ENCODE measurements at regions not wholly inside any gene's neighbourhood (a gene's known extent, or its start where the extent isn't known, plus 50 kb on each side); places are given as distances from the start of the nearest gene placed in this dataset.
A peak's percentile ranks its signal among the peaks of the same experiment; 100 is the strongest.

GRCh38 chr7:50208378-50208982, 96.0 kb upstream of the IKZF1 start:
- peak; percentile 61 to 68 for DNase-seq

- peak; percentile 39 to 42 for DNase-seq
These were observed 96.7 kb upstream of the IKZF1 start for GRCh38 chr7:50207686-50208255.

- DNase-seq = peak in 1 of 2 experiments; percentile 53
These were observed 97.3 kb upstream of the IKZF1 start for GRCh38 chr7:50207251-50207564.

- DNase-seq = peak; percentile 79 to 82
These were observed 97.9 kb upstream of the IKZF1 start for GRCh38 chr7:50206453-50207250.

GRCh38 chr7:50205011-50205410, 99.5 kb upstream of the IKZF1 start:
- DNase-seq = no peak

- DNase-seq = no peak
These were observed 99.9 kb upstream of the IKZF1 start for GRCh38 chr7:50204581-50204980.

- DNase-seq = no peak
These were observed 101.0 kb upstream of the IKZF1 start for GRCh38 chr7:50203521-50203920.

- DNase-seq = no peak
These were observed 102.4 kb upstream of the IKZF1 start for GRCh38 chr7:50202052-50202555.

GRCh38 chr7:50199824-50200223, 104.7 kb upstream of the IKZF1 start:
- DNase-seq = no peak

GRCh38 chr7:50197549-50197948, 104.5 kb upstream of the ZPBP start:
- peak; percentile 81 to 87 for DNase-seq

GRCh38 chr7:50196719-50197118, 103.7 kb upstream of the ZPBP start:
- no peak for DNase-seq

- DNase-seq = no peak
These were observed 97.7 kb upstream of the ZPBP start for GRCh38 chr7:50190776-50191175.

GRCh38 chr7:50189371-50189770, 96.3 kb upstream of the ZPBP start:
- DNase-seq = no peak

- no peak for DNase-seq
These were observed 93.1 kb upstream of the ZPBP start for GRCh38 chr7:50185951-50186682.

- DNase-seq = no peak
These were observed 92.2 kb upstream of the ZPBP start for GRCh38 chr7:50185208-50185607.

- no peak for DNase-seq
These were observed 91.4 kb upstream of the ZPBP start for GRCh38 chr7:50184271-50184990.

- no peak for DNase-seq
These were observed 89.7 kb upstream of the ZPBP start for GRCh38 chr7:50182759-50183158.

- DNase-seq = no peak
These were observed 88.0 kb upstream of the ZPBP start for GRCh38 chr7:50181081-50181480.

- DNase-seq = no peak
These were observed 85.1 kb upstream of the ZPBP start for GRCh38 chr7:50178166-50178565.

GRCh38 chr7:50174948-50175347, 81.9 kb upstream of the ZPBP start:
- DNase-seq = no peak

- peak in 1 of 2 experiments; percentile 35 for DNase-seq
These were observed 74.2 kb upstream of the ZPBP start for GRCh38 chr7:50166997-50167965.

Measured in activated T-cell treated with anti-CD3 and anti-CD28 coated beads, Interleukin-2, amount 50 U/mL, for 48 hours (primary cell).